AG04450 (cell line): ENCODE measurements at regions not wholly inside any gene's neighbourhood (a gene's known extent, or its start where the extent isn't known, plus 50 kb on each side); places are given as distances from the start of the nearest gene placed in this dataset.

Source experiments
- CTCF ChIA-PET: fragments of 300-600, 350-600 bp; formaldehyde crosslinking; extraction: SDS; loops from one replicate; lab custom pipeline; 2022; ENCODE audit warnings: antibody characterized with exemption, inconsistent platforms; lab: Charles Lee
- POLR2A ChIA-PET: fragments of 350-600 bp; formaldehyde crosslinking; extraction: SDS; loops from one replicate; lab custom pipeline; 2021; ENCODE audit warnings: antibody characterized with exemption, inconsistent platforms; lab: Yijun Ruan, JAX
- DNase-seq: peaks from one replicate; pipeline ENCODE4 v3.0.0-alpha.2; 2011; ENCODE audit warnings: low read depth, low spot score
- H3K27ac ChIP-seq: one replicate; pipeline ENCODE4 v1.5.1; 2012; ENCODE audit warnings: low read depth, low read length, control low read depth
- H3K27me3 ChIP-seq: one replicate; pipeline ENCODE4 v1.6.0; 2012; ENCODE audit warnings: low read length; ENCODE audit not compliant: control insufficient read depth, insufficient read depth
- H3K4me3 ChIP-seq: 2 replicates; pipeline ENCODE4 v1.5.1; 2011; ENCODE audit warnings: mild to moderate bottlenecking, low read depth, low read length, control low read depth
- H3K9me3 ChIP-seq: 2 replicates; pipeline ENCODE4 v1.5.1; 2012; ENCODE audit warnings: low read length; ENCODE audit not compliant: control insufficient read depth, insufficient read depth
- CTCF ChIP-seq: IDR thresholded peaks from 2 replicates; pipeline ENCODE4 v1.5.1; 2011; ENCODE audit warnings: low read depth, low read length, control low read depth, inconsistent platforms

DNA sequence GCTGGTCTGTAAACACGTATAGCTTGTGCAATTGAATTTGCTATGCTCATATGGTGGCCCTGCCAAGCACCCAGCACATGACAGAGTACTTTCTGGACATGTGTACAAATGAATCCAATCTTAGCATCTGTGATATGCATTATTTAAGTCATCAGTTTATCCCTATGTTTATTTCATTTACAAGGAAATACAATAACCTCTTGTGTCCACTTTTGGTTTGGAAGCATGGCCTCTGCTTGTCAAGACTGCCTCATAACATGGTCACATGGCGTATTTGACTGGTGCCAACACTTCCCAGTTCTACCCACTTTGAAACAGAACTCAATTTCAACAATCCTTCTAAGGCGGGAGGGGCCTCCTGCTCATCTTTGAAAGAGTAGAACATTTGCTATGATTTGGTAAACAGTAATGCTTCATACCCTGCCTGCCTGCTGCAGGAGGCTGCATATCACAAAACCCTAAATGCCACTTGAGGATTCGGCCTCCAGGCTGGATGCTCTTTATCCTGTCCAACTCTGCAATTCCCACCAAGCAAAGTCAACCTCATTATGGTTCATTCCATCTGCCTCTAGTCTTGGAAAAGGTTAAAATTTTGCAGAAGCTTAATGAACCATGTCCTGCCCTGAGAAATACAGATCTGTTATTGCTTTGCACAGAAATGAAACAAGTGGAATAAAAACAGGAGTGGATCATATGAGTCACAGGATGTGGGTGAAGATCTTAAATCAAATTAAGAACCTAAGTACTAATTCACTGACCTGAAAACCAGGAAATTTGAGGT lies 151.3 kb downstream of the CYSLTR2 start:
- Histone ChIP-seq H3K27ac (no peak overlapping the region), H3K4me3 (no peak overlapping the region), H3K27me3 (no peaks in the 10 kb centered on the region), H3K9me3 (no peaks in the 10 kb centered on the region)
- CTCF ChIA-PET: no interaction called here
- TF ChIP-seq CTCF: no peak
- POLR2A ChIA-PET: no interaction called here
- DNase-seq: no peak

DNA sequence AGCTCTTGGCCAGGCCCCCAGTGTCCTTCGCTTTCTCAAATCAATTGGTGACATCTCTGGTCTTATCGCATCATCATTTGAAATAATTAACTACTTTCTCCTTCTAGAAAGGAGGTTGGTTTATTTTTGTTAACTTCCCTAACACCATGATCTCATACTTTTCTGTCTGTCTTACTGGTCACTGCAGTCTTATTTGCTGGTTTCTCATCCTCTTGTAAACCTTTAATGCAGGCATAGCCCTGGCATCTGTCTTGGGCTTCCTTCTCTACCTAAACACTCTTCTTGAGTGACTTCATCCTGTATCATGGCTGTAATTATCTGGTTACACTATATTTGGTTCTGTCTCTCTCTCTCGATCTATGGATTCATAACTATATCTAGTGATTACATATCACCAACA lies 152.8 kb downstream of the CYSLTR2 start:
- Histone ChIP-seq H3K27ac (no peak overlapping the region), H3K27me3 (no peaks in the 10 kb centered on the region), H3K4me3 (no peak overlapping the region), H3K9me3 (no peaks in the 10 kb centered on the region)
- POLR2A ChIA-PET: no interaction called here
- no peak for DNase-seq
- TF ChIP-seq CTCF: no peak
- CTCF ChIA-PET: no interaction called here

GRCh38 chr13:48808683-48809082 lies 155.0 kb downstream of the CYSLTR2 start:
- DNase-seq: no peak
- no peaks in the 10 kb centered on the region for H3K27me3 ChIP-seq
- ChIA-PET POLR2A (no interaction called here), CTCF (no interaction called here)
- no peaks in the 10 kb centered on the region for H3K9me3 ChIP-seq
- TF ChIP-seq CTCF: no peak
- no peak overlapping the region for H3K27ac ChIP-seq
- H3K4me3 ChIP-seq: no peak overlapping the region

- ChIA-PET CTCF (no interaction called here), POLR2A (no interaction called here)
- no peak for TF ChIP-seq CTCF
- DNase-seq: no peak
- Histone ChIP-seq H3K9me3 (no peaks in the 10 kb centered on the region), H3K4me3 (no peak overlapping the region), H3K27ac (no peak overlapping the region), H3K27me3 (no peaks in the 10 kb centered on the region)
Measured at GRCh38 chr13:48810013-48810412, 156.3 kb downstream of the CYSLTR2 start.

DNA sequence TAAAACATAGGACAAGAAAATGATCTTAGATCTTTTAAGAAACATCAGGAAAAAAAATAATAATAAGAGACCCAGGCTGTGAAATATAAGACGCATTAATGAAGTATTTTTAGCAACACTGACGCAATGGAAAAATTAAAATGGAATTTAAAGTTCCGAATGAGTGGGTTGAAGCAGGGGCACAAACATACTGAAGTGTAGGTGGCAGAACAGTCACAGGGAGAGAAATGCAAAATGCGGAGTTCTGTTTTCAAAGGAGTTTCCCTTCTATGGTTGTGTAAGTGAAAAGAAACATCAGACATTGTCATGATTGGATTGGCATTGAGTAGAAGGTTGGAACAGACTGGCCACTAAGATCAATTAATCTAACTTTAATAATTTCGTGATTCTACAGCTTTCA lies 159.8 kb downstream of the CYSLTR2 start:
- no peak for TF ChIP-seq CTCF
- CTCF ChIA-PET: no interaction called here
- no peak for DNase-seq
- Histone ChIP-seq H3K9me3 (no peaks in the 10 kb centered on the region), H3K4me3 (no peak overlapping the region), H3K27me3 (no peaks in the 10 kb centered on the region), H3K27ac (no peak overlapping the region)
- POLR2A ChIA-PET: no interaction called here
